ENCODE measurements at regions not wholly inside any gene's neighbourhood (a gene's known extent, or its start where the extent isn't known, plus 50 kb on each side); places are given as distances from the start of the nearest gene placed in this dataset.

DNA sequence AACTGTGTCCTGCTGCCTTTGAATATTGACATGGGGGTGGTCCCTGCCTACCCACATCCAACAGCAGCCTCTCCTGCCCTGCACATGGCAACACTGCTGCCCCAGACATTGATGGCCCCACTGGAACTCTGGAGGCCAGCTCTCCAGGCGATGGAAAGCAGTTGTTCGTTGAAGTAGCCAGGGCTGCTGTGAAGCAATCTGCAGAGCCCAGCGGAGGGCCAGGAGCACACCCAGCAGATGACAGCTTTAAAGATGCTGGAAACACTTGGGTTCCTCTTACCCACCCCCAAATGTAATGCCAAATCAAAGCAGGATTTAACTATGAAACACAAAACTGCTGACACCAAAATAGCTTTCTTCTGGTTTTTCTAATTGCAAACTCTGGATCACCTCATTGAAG is 165.6 kb upstream of the NAV2 start:
- no peak for TF ChIP-seq CTCF (IDR thresholded peaks at IDR 0.05)
- no peak for TF ChIP-seq SIN3A (IDR thresholded peaks at IDR 0.05; ENCODE audit: borderline replicate concordance, insufficient read depth, low read depth, low read length)
- no peak for TF ChIP-seq TCF7L2 (IDR thresholded peaks at IDR 0.05; ENCODE audit: low read depth, low read length)
